Tibial nerve (tissue), 4 donors: ENCODE measurements at regions not wholly inside any gene's neighbourhood (a gene's known extent, or its start where the extent isn't known, plus 50 kb on each side); places are given as distances from the start of the nearest gene placed in this dataset.

Experiments
- DNase-seq, 2 donors: peaks; one replicate each; pipeline ENCODE4 v3.0.0-alpha.2; 2019; ENCODE audit warnings: low spot score in 2 of 2
- H3K27ac ChIP-seq, 4 donors: fragments of 200-600 bp; sonication (generic) in 3 of 4; one replicate each; pipeline ENCODE4 v1.5.1; 2017 to 2019; ENCODE audit warnings: mild to moderate bottlenecking in 1 of 4
- H3K27me3 ChIP-seq, 2 donors: fragments of 200-600 bp; sonication (generic) in 1 of 2; one replicate each; pipeline versions ENCODE4 v1.5.1 to v1.6.0; 2017 to 2019
- H3K36me3 ChIP-seq, 3 donors: fragments of 200-600 bp; sonication (generic); one replicate each; pipeline ENCODE4 v1.5.1; 2018 to 2019
- H3K4me1 ChIP-seq, 4 donors: fragments of 200-600 bp; sonication (generic) in 3 of 4; one replicate each; pipeline ENCODE4 v1.5.1; 2017 to 2019
- H3K4me3 ChIP-seq, 4 donors: fragments of 200-600 bp; sonication (generic) in 3 of 4; one replicate each; pipeline ENCODE4 v1.5.1; 2017 to 2019; ENCODE audit warnings: mild to moderate bottlenecking in 1 of 4, moderate library complexity in 1 of 4
- H3K9me3 ChIP-seq, 4 donors: fragments of 200-600 bp; sonication (generic) in 3 of 4; one replicate each; pipeline ENCODE4 v1.5.1; 2017 to 2019
- EP300 ChIP-seq, 2 donors: sonication (generic); formaldehyde crosslinking; IDR thresholded peaks; one replicate each; pipeline ENCODE4 v1.6.1; 2017; ENCODE audit warnings: antibody characterized with exemption in 2 of 2, mild to moderate bottlenecking in 1 of 2
- POLR2A ChIP-seq, 2 donors: fragments of 450-650 bp; IDR thresholded peaks; one replicate each; pipeline ENCODE4 v1.6.1; 2017; ENCODE audit warnings: antibody characterized with exemption in 2 of 2, mild to moderate bottlenecking in 2 of 2, moderate library complexity in 2 of 2
- WGBS, 2 donors: methylation state at CpG; one replicate each; pipeline ENCODE4 v1.1.5; 2018; 5-methylcytosine and 5-hydroxymethylcytosine counted together
- TF ChIP-seq, protein P1 (sequence below), 5 experiments: fragments of 200-600 bp in 3 of 5; fragments of 450-650 bp in 2 of 5; sonication (generic) in 3 of 5; IDR thresholded peaks; one replicate each; pipeline ENCODE4 v1.5.1; 2016 to 2019; ENCODE audit warnings: antibody characterized with exemption in 5 of 5, mild to moderate bottlenecking in 3 of 5, moderate library complexity in 2 of 5

DNA sequence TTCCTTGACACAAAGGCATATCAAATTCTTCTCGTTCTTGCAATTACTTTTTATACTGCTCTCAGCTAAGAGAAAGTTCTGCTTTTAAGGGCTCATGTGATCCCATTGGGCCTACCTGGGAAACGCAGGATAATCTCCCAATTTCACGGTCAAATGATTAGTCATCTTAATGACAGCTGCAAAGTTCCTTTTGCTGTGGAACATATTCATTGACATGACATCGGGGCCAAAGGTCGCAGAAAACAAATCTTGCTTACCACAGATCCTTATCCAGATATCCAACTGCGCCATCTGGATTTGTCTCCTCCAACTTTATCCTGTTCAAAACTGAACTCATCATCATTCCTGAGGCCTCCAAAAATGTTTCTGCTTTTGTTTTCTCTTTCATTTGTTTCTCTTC lies 1085.6 kb upstream of the WWC1 start:
- Histone ChIP-seq H3K36me3 (no peaks in the 10 kb centered on the region), H3K9me3 (no peaks in the 10 kb centered on the region), H3K27me3 (no peaks in the 10 kb centered on the region), H3K27ac (no peak overlapping the region), H3K4me3 (no peak overlapping the region), H3K4me1 (no peaks in the 10 kb centered on the region)
- no peak for DNase-seq
- WGBS, 2 donors: 90 to 93% methylated on average over 6 of the region's 6 CpGs
- TF ChIP-seq EP300 (IDR thresholded peaks at IDR 0.05): no peak
- TF ChIP-seq, protein P1, sequence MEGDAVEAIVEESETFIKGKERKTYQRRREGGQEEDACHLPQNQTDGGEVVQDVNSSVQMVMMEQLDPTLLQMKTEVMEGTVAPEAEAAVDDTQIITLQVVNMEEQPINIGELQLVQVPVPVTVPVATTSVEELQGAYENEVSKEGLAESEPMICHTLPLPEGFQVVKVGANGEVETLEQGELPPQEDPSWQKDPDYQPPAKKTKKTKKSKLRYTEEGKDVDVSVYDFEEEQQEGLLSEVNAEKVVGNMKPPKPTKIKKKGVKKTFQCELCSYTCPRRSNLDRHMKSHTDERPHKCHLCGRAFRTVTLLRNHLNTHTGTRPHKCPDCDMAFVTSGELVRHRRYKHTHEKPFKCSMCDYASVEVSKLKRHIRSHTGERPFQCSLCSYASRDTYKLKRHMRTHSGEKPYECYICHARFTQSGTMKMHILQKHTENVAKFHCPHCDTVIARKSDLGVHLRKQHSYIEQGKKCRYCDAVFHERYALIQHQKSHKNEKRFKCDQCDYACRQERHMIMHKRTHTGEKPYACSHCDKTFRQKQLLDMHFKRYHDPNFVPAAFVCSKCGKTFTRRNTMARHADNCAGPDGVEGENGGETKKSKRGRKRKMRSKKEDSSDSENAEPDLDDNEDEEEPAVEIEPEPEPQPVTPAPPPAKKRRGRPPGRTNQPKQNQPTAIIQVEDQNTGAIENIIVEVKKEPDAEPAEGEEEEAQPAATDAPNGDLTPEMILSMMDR (IDR thresholded peaks at IDR 0.05): no peak
- no peak for TF ChIP-seq POLR2A (IDR thresholded peaks at IDR 0.05)

DNA sequence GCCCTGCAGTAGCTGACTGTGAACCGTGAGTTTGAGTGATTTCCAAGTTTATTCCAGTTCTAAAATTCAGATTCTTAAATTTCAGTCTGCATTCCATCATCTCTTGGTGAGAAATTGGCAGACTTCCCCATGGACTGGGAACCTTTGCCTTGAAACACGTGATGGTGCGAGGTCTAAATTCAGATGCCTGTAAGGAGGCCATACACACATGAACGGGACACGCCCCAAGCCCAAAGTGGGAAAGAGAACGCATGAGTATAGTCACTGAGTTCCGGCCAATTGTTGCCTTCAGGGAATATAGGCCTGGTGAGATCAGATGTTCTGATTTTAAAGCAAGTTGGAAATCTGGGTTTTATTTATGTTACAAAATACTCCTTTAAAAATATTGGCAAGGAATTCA lies 1084.4 kb upstream of the WWC1 start:
- no peak for DNase-seq
- Histone ChIP-seq H3K9me3 (no peaks in the 10 kb centered on the region), H3K4me1 (no peaks in the 10 kb centered on the region), H3K4me3 (no peak overlapping the region), H3K27me3 (no peaks in the 10 kb centered on the region), H3K36me3 (no peaks in the 10 kb centered on the region), H3K27ac (no peak overlapping the region)
- WGBS, 2 donors: 73% methylated on average over 7 of the region's 7 CpGs
- TF ChIP-seq POLR2A (IDR thresholded peaks at IDR 0.05) (no peak), EP300 (IDR thresholded peaks at IDR 0.05) (no peak)
- TF ChIP-seq, protein P1 (IDR thresholded peaks at IDR 0.05): no peak

DNA sequence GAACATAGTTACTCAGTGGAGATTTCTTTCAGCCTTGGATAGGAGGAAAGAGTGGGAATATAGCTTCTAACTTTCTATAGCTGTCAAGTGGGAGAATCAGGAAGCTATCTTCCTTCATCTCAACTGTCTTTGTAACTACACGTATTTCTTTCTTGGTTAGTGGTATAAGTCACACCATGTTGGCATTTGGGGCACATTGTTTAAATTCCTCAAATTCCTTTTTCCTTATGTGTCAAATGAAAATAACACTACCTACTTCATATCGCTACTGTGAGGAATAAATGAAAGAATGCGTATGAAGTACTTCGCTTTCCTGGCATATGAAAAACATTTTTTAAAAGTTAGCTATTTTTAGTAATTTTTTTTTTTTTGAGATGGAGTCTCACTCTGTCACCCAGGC lies 1082.5 kb upstream of the WWC1 start:
- no peaks in the 10 kb centered on the region for H3K4me1 ChIP-seq
- H3K36me3 ChIP-seq: no peaks in the 10 kb centered on the region
- H3K9me3 ChIP-seq: no peaks in the 10 kb centered on the region
- H3K4me3 ChIP-seq: no peak overlapping the region
- 74 to 78% methylated on average over 4 of the region's 4 CpGs for WGBS, 2 donors
- no peak overlapping the region for H3K27ac ChIP-seq
- no peak for DNase-seq
- no peak for TF ChIP-seq POLR2A (IDR thresholded peaks at IDR 0.05)
- TF ChIP-seq, protein P1 (IDR thresholded peaks at IDR 0.05): no peak
- no peak for TF ChIP-seq EP300 (IDR thresholded peaks at IDR 0.05)
- no peaks in the 10 kb centered on the region for H3K27me3 ChIP-seq

DNA sequence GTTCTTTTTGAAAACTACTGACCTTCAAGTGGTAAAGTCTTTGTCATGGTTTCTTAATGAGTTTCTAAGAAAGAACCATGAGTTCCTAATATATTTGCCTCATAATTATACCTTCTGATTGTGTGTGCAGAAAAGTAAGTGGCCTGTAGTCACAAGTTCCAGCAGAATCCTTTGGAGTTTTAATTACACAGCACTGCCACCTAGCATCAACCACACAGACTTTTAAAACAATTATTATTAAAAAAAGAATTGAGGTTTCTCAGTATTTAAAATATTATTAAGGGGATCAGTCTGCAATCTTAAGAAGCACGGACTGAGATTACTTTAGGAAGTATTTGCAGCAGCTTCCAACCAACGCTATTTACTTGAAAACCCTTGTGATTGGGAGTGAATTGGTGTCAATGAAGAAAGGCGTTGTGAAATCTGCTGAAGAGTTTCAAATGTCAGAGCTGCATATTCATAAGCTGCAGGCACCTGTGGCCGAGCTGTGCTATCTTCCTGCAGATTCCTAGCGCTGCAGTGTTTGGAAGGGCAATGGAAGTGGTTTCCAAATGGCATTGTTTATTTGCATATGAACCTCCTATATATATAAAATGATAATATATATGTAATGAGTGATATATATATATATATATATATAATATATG lies 1074.2 kb upstream of the WWC1 start:
- H3K9me3 ChIP-seq: no peaks in the 10 kb centered on the region
- no peaks in the 10 kb centered on the region for H3K36me3 ChIP-seq
- WGBS, 2 donors: 48 to 55% methylated on average over 5 of the region's 5 CpGs
- H3K4me3 ChIP-seq: no peak overlapping the region
- no peaks in the 10 kb centered on the region for H3K27me3 ChIP-seq
- H3K4me1 ChIP-seq: no peaks in the 10 kb centered on the region
- TF ChIP-seq POLR2A (IDR thresholded peaks at IDR 0.05): no peak
- no peak for DNase-seq
- no peak overlapping the region for H3K27ac ChIP-seq

DNA sequence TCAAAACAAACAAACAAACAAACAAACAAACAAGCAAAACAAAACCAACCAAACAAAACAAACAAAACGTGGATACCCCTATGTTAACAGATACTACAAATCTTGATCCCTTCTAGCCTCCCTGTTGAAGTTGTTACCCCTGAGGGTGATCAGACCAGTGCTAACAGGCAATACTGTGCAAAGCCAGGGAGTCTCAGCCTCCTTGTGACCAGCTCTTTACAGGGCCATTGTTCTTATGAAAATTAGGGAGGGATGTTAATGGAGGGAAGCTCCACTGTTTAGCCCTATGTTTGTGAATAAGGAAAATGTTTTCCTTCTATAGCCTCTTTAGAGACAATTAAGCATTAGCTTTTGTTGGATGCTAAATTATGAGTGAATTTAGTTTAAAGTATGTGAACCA lies 1072.1 kb upstream of the WWC1 start:
- H3K27me3 ChIP-seq: no peaks in the 10 kb centered on the region
- WGBS, 2 donors: 50 to 61% methylated on average over 1 of the region's 1 CpG
- H3K9me3 ChIP-seq: no peaks in the 10 kb centered on the region
- DNase-seq: no peak
- no peak overlapping the region for H3K27ac ChIP-seq
- no peaks in the 10 kb centered on the region for H3K36me3 ChIP-seq
- H3K4me3 ChIP-seq: no peak overlapping the region
- TF ChIP-seq EP300 (IDR thresholded peaks at IDR 0.05) (no peak), POLR2A (IDR thresholded peaks at IDR 0.05) (no peak)
- TF ChIP-seq, protein P1 (IDR thresholded peaks at IDR 0.05): no peak
- no peaks in the 10 kb centered on the region for H3K4me1 ChIP-seq

DNA sequence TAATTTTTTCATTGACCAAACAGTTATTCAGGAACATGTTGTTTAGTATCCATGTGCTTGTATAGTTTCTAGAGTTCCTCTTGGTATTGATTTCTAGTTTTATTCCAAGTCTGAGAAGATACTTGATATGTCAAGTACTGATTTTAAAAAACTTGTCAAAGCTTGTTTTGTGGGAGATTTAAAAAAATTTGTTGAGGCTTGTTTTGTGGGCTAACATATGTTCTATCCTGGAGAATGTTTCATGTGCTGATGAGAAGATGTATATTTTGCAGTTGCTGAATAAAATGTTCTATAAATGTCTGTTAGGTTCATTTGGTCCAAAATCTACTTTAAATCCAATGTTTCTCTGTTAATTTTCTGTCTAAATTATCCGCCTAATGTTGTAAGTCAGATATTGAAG lies 1065.1 kb upstream of the WWC1 start:
- H3K27me3 ChIP-seq: no peaks in the 10 kb centered on the region
- TF ChIP-seq POLR2A (IDR thresholded peaks at IDR 0.05): no peak
- no peak for TF ChIP-seq EP300 (IDR thresholded peaks at IDR 0.05)
- TF ChIP-seq, protein P1 (IDR thresholded peaks at IDR 0.05): no peak
- 95 to 97% methylated on average over 1 of the region's 1 CpG for WGBS, 2 donors

More for the DNA sequence above, 1065.1 kb upstream of the WWC1 start:
- Histone ChIP-seq H3K4me3 (no peak overlapping the region), H3K4me1 (no peaks in the 10 kb centered on the region), H3K9me3 (peaks cover 0 to 22% (median 0%) of the 10 kb centered on the region in 4 donors), H3K36me3 (no peaks in the 10 kb centered on the region), H3K27ac (no peak overlapping the region)
- DNase-seq: no peak
